GM18861 (cell line): ENCODE measurements at regions not wholly inside any gene's neighbourhood (a gene's known extent, or its start where the extent isn't known, plus 50 kb on each side); places are given as distances from the start of the nearest gene placed in this dataset.

Experiments
- ATAC-seq: cut with Tn5 transposase; IDR thresholded peaks from one replicate; pipeline ENCODE4 v1.9.1; 2021; ENCODE audit not compliant: unreplicated experiment

GRCh38 chr7:20021831-20022230, 195.4 kb downstream of the MACC1 start:
- peak; percentile 98 for ATAC-seq

DNA sequence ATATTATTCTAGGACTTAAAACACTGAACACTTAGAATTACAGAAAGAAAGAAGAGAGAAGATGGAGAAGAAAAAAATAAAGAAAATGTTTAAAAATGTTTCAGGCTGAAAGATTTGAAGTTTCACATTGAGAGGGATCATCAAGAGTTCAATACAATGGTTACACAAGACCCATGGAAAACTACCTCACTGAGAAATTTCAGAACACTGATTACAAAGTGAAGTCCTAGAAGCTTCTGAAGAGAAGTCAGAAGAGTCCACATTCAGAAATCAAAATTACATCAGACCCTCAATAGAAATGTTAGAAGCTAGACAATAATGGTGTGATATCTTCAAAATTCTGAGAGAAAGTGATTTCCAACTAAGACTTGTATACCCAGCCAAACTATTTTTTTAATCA, 196.1 kb downstream of the MACC1 start:
- ATAC-seq, result no peak

DNA sequence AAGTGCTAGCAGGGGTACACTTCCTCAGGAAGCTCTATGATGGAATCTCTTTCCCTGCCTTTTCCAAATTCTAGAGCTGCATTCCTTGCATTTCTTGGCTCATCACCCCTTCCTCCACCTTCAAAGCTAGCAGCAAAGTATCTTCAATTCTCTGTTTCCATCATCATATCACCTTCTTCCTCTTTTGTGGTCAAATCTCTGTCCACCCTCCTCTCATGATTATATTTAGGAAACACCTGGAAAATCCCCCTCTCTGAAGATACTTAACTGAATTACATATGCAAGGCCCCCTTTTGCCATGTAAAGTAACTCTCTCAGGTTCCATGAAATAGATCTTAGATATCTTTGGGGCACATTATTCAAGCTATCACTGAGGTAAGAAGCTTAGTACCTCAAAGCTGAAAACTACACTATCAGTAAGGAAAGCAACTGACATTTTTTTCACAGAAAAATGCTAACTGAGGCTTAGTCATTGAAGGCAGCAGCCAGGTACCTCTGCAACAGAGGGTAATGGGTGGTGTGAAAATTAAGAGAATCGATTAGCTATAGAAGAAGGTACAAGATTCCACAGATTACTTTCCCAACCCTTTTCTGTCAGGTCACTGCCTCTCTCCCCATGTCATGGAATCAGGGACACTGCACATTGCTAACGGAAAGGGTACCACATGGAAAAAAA, 197.3 kb downstream of the MACC1 start:
- ATAC-seq, result peak; percentile 51

DNA sequence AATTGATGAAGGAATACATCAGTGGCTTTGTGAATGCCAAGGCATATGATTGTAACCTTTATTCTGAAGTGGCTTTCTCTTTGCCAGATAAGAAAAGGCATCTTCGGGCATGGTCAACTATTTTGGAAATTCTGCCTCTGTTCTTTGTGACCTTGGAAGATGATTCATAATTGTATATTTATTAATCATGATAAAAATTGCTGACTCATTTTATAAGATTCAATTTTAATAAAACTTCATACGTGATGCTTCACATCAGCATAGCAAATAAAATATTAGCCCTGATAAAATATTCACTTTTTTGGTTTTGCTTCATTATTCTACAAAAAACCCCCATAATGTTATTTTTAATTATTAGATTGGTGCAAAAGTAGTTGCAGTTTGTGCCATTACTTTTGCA, 200.5 kb downstream of the MACC1 start:
- ATAC-seq, result no peak

- ATAC-seq, result no peak
Observed at GRCh38 chr7:20013536-20013935, 203.6 kb downstream of the MACC1 start.

GRCh38 chr7:20012100-20012499, 205.1 kb downstream of the MACC1 start:
- ATAC-seq, result no peak

GRCh38 chr7:20010877-20011276, 206.3 kb downstream of the MACC1 start:
- ATAC-seq, result no peak

DNA sequence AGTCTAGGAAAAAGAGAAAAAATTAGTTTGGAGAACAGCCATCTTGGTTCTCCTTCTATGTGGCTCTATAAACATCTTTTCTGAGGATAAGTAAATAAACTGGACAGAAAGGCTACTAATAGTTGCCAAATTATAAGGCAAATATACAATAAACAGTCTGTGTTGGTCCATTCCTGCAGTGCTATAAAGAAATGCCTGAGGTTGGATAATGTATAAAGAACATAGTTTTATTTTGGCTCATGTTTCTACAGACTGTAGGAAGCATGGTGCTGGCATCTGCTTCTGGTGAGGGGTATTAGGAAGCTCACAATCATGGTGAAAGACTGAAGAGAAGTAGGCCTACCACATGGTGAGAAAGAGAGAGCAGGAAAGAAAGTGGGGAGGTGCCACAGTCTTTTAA, 209.7 kb downstream of the MACC1 start:
- ATAC-seq, result no peak

GRCh38 chr7:20005081-20005480, 212.1 kb downstream of the MACC1 start:
- no peak for ATAC-seq

DNA sequence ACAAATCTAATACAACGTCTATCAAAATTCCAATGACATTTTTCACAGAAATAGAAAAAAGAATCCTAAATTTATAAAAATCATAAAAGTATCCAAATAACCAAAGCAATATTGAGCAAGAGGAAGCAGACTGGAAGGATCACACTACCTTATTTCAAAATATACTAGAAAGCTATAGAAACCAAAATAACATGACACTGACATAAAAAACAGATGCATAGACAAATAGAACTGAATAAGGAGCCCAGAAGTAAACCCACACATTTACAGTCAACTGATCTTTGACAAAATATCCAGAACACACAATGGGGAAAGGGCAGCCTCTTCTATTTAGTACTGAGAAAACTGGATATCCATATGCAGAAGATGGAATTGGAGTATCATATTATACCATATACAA, 217.5 kb downstream of the MACC1 start:
- no peak for ATAC-seq

- no peak for ATAC-seq
Observed at GRCh38 chr7:19991936-19992335, 218.5 kb upstream of the TMEM196 start.

DNA sequence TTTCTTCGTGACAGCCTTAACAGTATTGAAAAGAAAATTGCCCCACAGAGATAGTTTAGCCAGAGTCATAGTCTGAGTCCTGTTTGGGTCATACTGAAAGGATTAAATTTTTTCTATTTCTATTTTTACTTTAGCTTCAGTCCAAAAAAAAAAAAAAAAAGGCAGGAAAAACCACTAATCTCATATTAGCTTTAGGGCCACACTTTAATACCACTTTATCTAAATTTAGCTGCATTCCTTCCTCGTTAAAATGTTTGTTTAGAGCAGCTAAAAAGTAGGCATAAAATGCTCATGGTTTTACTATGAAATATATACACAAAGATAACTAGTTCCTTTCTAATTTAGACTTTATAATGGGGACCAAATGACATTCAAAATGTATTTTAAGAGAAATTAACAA, 216.5 kb upstream of the TMEM196 start:
- no peak for ATAC-seq

DNA sequence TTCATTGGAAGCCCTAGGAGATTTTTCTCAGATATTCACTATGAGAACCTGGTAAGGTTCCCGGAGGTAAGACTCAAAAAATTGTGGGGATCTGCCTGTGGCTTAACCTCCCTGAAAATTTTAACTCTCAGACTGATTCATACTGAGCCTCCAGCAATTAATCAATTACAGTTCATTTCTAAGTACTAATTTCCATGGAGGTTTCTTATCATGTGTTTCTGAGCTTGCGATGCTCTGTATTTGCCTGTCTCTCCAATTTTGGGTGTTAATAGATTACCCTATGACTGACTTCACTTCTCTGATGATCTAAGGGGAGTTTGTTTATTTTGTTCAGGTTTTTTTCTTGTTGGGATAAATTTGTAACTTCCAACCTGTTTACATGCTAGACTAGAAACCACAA, 215.4 kb upstream of the TMEM196 start:
- ATAC-seq, result no peak

- no peak for ATAC-seq
Observed at GRCh38 chr7:19984231-19984632, 210.8 kb upstream of the TMEM196 start.

DNA sequence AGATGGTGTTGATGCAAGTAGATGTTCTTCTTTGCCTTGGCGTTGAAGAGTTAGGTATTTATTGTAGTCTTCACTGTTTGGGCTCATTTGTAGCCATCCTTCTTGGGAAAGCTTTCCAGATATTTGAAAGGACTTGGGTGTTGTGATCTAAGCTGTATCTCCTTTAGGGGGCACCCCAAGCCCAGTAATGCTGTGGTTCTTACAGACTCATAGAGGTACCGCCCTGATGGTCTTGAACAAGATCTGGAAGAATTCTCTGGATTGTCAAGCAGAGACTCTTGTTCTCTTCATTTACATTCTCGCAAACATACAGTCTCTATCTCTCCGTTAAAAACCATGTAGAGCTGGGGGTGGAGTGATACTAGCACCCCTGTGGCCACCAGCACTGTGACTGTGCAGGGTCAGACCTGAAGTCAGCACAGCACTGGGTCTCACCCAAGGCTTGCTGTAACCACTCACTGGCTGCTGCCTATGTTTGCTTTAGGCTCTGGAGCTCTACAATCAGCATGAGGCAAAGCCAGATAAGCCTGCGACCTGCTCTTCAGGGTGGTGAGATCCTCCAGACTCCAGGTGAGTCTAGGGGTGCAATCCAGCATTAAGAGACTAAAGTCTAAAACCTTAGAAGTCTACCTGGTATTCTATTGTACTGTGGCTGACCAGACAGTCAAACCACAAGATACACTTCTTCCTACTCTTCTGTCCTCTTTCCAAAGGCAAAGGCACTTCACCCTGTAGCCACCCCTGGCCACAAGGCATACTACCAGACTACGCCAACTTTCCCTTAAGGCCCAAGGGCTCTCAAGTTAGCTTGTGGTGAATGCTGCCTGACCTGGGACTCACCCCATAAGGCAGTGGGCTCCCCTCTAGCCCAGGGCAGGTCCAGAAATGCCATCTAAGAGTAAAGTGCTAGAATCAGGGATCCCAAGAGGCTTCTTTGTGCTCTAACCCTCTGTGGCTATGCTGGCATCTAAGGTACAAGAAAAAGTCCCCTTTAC, 209.7 kb upstream of the TMEM196 start:
- ATAC-seq, result no peak

DNA sequence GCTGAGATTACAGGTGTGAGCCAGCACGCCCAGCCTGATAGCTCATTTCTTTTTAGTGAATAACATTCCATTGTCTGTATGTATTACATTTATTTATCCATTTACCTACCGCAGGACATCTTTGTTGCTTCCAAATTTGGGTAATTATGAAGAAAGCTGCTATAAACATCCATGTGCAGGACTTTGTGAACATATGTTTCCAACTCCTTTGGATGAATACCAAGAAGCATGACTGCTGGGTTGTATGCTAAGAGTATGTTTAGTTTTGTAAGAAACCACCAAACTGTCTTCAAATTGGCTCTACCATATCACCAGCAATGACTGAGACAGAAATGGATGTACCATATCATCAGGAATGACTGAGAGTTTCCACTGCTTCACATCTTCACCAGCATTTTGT, 200.2 kb upstream of the TMEM196 start:
- no peak for ATAC-seq

GRCh38 chr7:19972876-19973275, 199.5 kb upstream of the TMEM196 start:
- no peak for ATAC-seq

DNA sequence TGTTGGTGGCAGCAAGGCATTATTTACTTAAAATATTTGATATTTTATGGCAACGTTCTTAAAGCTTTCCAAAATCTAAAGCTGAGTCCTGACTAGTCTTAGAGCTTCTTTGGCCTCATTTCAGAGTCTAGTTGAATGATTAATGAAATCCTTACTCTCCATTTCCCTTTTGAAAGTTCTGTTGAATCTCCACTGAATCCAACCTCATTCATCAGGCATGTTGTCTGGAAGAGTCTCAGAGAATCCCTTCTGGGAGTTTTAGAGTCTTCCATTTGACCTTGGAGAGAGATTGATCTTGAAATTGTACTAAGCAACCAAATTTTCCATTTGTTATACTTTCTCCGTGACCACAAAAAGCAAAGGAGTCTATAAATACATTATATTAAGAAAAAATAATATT, 198.5 kb upstream of the TMEM196 start:
- ATAC-seq, result no peak

GRCh38 chr7:19970514-19970913, 197.1 kb upstream of the TMEM196 start:
- ATAC-seq, result no peak

- ATAC-seq, result no peak
Observed at GRCh38 chr7:19969859-19970493, 196.6 kb upstream of the TMEM196 start.

DNA sequence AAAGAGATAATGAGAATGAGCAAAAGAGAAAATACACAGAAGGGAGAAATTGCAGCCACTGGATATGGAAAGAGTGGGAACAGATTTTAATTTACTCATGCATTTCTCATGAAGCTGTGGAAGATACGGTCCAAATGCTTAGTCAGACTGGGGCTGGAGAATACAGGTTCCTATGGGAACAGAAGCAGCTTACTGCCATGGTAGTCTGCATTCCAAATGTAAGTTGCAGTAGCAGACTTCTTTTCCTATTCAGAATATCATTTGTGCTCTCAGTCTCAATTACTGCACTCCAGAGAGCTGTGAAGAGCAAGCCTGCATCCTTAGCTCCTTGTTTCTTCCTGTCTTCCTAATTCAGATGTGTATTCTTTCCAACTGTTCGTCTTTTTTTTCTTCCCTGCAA, 190.8 kb upstream of the TMEM196 start:
- no peak for ATAC-seq

- no peak for ATAC-seq
Observed at GRCh38 chr7:19963695-19964094, 190.3 kb upstream of the TMEM196 start.
